ENCODE measurements at regions not wholly inside any gene's neighbourhood (a gene's known extent, or its start where the extent isn't known, plus 50 kb on each side); places are given as distances from the start of the nearest gene placed in this dataset.

DNA sequence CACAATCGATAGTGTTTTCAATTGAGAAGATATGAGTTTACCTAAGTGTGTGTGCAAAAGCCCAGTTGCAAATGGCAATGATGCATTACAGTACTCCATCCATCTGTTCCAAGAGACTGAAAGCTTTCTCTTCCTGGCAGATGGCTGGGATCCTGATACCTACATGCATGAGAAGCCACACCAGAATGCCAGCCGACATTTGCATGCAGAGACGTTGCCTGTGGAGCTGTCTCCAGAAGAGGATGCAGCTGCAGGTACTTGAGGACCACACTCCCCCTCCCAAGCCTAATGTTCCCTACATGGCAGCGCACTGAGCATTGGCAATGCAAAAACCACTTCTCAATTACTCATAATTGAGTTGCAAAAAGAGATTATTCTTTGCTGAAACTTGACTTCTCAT is 332.1 kb downstream of the WDR11 start:
- DNase-seq (ENCODE audit: low spot score) = no peak

DNA sequence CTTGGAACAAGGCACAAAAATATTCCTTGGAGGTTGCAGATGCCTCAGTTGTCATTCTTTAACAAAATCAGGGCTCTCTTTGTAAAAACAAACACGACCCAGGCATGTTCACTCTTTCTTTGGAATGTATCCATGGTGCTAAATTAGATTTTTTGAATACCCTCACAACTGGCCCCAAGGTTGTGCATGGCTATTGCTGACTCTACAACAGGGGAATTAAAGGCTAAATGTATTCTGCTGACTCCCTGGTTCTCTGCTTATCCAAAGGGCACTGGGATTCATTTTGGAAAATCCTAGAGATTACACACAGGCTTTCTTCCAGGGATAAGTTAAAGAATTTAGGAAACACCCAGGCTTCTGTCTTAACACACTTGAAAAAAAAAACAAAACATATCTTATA is 332.5 kb downstream of the WDR11 start:
- no peak for DNase-seq (ENCODE audit: low spot score)

DNA sequence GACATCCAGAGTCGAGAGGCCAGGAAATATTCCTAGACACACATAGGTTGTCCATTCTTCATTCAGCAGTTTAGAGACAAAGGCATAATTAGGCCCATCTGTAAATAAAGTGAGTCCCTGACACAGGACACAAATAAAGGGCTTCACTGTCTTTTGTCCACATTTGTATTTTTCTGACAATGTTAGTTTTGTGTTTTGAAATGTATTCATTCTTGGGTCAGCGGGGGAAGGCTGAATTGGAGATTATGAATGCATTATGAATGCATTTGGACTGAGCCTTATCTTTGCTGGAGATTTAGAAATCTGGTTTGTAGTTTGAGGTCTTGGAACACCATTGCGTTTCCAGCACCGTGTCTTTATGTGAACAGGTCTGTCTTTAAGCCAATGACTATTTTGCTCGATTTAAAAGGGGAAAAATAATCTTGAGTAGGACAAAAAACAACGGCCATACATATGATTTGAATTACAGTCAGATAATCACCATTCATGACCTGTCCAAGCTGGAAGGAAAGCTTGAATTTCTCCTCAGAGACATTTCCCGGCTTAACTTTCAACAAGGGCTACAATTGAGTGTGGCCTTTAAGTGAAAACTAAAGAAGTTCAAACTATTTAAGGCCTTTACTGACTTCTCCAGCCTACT is 334.8 kb downstream of the WDR11 start:
- DNase-seq (ENCODE audit: low spot score) = no peak

DNA sequence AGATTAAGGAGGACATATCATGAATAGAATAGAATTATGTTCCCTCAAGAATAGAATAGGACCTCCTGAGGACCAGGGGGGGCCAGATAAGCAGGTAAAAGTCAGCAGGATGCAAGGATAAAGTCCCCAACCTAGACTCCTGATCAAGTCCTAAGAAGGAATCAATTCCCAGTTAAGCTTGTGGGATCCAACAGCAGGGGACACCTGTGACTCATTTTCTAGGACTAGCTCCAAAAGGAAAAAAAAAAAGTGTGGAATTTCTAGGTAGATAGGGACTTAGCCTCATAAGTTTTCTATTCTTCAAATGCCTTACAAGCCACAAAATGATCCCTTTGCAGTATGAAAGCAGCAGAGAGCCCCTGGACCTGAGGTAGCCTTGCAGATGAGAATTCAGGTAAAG is 336.2 kb downstream of the WDR11 start:
- DNase-seq (ENCODE audit: low spot score) = no peak

DNA sequence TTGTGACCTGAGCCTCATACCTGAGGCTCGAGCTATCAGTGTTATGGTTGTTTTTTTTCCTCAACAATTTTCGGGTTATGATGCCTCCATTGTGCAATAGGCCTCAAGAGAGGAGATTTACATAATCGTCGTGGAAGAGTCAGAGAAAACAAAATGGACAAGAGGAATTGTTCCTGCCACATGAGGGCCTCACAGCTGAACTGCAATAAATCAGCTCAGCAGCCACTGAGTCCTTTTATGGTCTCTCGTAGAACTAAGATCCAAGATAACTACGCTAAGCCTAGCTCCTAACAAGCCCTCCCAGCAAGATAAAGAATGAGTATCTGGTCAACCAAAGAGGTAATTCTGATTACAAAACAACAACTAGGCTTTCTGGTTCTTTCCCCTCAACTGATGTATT is 336.8 kb downstream of the WDR11 start:
- DNase-seq (ENCODE audit: low spot score) = no peak

DNA sequence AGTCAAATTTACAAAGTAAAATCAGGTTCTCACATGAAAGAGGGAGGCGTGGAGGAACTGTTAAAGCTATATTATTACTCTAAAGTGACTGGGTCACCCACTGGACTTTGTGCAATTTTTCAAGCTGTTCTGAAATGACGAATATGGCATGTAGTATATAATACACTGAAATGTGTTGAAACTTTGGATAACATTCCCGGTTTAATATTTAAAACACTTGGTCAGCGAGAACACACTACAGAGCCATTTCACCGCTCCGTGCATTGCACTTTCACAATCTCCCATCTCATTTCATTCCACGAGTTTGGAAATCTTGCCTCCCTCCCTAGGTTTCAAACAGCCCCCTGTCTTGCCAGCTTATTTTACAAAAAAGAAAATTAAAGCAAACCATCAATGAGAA is 337.9 kb downstream of the WDR11 start:
- DNase-seq (ENCODE audit: low spot score) = no peak

DNA sequence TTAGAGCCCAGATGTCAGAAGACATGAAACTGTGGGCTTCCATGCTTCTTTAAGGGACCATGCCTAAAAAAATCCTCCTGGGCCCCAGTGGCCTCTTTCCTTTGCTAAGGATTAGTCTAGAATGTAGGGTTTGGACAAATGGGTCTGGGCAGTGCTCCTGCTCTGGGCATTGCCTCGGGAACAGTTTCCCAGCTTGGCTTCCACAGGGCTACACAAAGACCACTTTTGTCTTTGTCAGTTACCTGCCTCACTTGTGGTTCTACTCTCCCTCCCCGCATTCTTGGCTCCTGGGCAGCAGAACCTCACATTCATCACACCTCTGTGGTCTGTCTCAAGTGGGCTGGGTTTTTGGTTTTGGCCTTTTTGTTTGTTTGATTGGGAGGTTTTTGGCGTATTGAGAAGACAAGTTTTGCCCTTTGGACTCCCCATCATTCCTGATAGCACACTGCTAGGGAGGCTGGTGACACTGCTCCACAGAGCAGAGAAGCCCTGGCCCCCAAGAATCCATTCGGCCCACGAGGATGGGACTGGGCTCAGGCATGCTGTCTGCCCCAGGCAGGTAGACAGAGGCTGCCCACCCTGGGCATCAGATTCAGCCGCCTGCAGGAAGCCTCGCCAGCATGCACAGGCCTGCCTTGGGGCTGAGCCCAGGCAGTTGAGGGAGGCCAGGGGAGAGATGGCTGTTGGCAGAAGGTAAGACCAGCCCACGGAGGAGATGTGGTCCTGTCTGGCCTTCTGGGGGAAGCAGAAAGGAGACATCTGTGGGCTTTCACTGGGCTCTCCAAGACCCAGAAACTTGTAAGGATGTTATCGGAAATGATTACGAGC is 343.7 kb downstream of the WDR11 start:
- no peak for DNase-seq (ENCODE audit: low spot score)

DNA sequence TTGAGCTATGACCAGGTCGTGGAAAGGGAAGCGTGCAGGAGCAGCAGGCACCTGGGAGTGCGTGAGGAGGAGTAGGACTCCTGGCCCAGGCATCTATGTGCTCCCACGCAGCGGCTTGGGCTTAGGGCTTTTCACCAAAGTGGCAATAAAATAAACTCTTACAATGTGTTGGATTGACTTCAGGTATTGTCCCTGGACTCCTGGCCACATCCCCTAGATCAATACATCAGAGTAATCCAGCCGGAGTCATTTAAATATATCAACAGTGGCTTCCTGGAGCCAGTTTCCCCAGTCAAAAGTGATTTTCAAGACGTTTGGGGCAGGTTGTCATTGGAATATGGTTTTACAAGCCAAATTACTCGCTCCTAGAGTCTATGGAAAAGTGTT is 344.4 kb downstream of the WDR11 start:
- DNase-seq (ENCODE audit: low spot score) = no peak

DNA sequence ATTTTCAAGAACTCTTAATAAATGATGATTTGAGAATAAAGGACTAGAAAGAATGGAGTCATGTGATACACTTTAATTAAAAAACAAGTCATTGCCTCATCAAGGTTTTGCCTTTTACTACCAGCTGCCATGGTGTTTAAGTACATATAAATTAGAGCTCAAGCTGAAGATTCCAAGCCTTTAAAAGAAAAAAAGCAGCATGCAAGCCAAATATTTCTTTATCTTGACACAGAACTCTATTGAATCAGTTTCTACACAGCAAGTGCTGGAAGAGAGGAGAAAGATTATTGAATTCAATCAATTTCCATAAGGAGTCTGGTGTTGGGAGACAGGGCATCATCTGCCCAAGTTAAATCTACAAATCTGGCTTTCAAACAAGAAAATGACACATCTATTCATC is 347.9 kb downstream of the WDR11 start:
- DNase-seq (ENCODE audit: low spot score) = no peak

DNA sequence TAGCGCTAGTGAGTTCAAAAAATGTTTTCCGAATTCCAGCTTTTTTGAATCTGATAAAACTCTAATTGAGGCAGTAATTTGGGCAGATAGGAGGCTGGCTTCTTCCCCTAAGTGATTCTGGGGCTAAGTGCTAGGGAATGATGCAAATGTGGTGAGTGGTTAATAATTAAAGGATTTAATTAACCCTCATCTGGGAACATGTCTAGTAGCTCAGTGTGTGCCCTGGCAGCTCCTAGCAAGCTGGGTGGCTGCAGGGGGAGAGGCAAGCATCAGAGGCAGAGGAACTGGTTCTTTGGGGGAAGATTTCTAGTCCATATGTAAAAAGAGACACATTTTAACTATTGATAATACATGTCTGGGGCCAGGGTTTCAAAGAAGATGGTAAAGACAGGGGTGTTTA is 354.5 kb downstream of the WDR11 start:
- no peak for DNase-seq (ENCODE audit: low spot score)

DNA sequence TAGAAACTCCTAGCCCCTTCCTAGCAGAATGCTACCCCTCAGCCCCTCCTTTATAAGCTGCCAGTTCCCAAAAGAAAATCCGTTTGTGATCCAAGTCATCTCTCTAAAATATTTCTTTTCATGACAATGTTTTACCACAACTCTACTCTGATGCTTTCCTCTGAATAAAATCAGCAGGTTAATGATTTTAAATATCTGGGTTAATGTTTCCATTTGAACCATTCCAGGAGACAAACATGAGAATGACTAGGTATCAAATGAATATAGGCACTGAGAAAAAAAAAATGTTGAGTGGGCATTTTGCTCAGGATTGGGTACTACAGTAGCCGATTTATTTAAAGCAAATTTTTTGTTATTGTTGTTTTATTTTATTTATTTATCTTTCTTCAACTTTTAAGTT is 360.3 kb downstream of the WDR11 start:
- no peak for DNase-seq (ENCODE audit: low spot score)

DNA sequence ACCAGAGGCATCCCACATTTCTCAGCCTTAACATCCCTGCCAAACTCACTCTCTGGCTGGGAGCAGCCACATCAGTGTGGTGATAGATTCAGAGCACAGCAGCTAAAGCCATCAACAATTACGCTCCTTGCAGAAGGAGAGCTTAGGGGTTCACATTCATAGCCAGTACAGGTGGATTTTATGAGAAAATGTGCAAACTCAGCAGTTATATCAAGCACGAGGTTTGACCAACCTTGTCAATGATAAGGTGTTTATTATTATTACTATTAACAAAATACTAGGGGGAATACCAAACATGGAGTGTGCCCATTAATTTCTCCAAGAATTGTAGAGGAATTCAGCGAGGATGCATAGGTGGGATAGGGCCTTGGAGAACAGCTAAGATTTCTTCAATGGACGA is 362.3 kb downstream of the WDR11 start:
- no peak for DNase-seq (ENCODE audit: low spot score)

DNA sequence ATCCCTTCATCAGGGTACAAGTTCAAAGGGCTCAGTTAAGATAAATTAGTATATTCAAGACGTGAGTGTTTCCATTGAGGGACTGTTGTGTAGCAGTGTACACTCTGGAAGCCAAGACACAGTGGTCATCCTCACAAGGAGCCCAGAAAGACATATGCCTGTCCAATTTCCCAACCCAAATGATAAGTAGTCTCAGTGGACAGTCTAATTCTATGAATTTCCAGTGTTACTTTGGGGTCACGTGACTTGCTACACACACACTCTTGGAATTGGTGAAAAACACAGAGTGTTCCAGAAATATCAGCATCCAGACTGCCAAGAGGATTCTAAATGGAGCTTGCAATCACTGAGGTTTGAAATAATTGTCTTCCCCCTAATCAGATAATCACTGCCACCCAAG is 365.1 kb downstream of the WDR11 start:
- DNase-seq (ENCODE audit: low spot score) = no peak

DNA sequence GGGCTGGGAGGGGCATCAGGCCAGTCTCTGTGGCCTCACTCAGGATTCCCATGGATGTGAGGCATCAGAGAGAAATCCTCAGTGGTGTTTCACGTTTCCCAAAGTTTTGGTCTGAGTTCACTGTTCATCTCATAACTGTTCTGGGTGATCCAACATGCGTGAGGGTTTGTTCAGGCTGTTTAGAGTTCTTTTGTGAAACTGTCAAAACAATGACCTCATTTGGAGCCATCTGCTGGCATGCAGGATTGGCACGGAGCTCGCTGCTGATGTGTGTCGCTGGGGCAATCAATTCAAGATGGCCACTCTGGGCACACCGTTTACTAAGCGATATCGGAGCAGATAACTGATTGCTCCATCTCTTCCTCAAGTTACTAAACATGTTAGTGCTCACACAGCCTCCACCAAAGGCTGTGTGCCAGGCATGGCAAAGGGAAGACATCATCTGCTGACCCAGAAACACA is 365.6 kb downstream of the WDR11 start:
- no peak for DNase-seq (ENCODE audit: low spot score)

DNA sequence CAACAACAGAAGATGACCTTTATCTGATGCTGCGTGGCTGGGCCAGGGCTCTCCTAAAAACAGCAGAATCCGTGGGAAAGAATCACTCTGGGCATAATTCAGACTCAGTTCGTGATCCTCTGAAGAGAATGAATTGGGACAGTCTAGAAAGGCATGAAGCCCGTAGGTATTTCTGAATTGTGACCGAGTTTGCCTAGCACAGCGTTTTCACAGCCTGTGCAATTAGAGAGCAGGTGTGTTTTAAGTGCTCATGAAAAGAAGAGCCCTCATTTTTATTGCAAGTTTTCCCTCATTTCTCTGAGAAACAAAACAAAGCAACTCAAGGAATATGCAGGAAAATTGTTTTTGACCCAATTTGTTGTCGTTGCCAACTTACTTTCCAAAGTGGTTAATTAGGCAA is 366.2 kb downstream of the WDR11 start:
- DNase-seq (ENCODE audit: low spot score) = no peak

DNA sequence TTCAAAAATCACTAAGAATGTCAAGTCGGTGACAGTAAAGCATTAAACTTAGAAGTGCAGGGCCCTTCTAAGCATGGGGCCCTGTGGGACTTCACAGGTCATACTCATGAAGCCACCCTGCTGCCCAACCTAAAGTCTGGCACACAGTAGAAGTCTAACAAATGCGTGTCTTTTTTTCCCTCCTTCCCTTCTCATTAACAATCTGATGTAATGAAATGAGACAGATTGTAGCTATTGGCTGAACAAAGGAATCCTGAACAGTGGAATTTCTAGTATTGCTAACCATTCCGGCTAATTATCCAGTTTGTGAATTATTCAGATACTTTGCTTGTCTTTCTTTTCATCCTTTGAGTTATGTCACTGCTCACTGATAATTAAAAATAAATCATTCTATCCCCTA is 369.9 kb downstream of the WDR11 start:
- DNase-seq (ENCODE audit: low spot score) = no peak

DNA sequence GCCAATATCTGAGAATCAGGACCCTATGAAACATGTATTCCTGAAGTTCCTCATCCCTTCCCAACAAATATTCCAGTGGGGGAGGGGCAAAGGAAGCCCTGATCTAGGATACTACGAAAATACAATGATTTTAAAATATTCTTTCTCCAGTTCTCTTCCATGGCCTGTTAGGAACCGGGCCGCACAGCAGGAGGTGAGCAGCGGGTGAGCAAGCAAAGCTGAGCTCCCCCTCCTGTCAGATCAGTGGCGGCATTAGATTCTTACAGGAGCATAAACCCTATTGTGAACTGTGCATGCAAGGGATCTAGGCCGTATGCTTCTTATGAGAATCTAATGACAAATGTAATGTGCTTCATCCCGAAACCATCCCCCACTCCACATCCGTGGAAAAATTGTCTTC is 370.8 kb downstream of the WDR11 start:
- no peak for DNase-seq (ENCODE audit: low spot score)

DNA sequence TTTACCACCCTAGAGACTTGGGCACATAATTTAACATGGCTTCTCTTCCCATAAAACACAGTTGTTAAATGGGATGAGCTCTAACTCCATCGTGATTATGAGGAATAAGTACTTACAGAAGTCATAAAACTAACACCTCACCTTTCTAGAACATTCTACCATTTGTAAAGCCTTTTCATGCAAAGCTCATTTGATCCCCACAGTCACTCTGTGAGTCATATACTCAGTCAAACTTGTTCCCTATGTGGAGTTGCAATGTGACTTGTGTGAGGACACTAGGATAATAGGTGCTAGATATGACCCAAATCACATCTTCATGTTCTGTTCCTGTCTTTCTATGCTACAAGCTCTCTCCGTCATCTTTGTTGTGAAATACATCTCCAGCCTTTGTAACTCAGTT is 371.7 kb downstream of the WDR11 start:
- DNase-seq (ENCODE audit: low spot score) = no peak

DNA sequence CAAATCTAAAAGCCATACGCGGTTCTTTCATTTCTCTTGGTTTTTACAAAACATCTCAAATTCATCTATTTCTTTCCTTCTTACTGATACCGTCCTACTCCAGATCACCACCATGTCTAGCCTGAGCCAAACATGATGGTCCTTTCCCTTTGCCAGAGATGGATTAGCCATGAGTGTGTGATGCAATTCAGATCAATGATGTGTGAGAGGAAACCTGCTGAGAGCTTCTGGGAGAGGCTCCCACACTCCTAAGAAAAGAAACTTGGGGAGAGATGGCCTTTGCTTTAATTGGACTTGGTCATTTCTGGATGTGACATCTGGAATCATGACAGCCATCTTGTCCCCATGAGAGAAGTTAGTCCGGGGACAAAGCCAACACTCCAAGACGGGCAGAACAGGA is 367.2 kb downstream of the FGFR2 start:
- DNase-seq (ENCODE audit: low spot score) = no peak

DNA sequence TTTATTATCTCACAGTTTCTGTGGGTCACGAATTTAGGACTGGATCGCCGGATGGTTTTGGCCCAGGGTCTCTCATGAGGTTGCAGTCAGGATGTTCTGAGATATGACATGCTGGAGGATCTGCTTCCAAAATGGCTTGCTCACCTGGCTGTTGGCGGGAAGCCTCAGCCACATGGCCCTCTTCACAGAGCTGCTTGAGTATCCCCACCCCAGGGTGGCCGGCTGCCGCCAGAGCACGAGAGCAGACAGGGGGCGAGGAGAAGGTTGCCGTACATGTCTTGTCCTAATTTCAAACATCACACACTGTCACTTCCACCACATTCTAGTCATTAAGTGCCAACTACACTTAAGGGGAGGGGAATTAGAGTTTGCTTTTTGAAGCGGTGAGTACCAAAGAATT is 365.8 kb downstream of the FGFR2 start:
- DNase-seq (ENCODE audit: low spot score) = no peak

DNA sequence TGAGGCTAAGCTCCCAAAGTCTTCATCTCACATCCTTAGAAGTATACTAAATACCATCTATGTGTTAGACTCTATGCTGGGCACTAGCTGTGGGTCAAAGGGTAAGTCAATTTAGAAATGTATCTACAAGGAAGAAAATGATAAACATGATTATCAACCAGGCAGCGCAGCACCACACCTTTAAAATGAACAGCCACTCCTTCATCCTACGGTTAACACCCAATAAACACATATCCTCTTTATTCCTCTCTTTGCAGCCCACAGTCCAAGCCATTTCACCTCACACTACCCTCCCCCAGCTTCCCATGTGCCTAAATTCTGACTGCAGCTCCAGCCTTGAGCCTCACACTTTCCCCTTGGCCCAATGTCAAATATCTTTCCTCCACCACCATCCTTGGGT is 362.6 kb downstream of the FGFR2 start:
- DNase-seq (ENCODE audit: low spot score) = no peak

DNA sequence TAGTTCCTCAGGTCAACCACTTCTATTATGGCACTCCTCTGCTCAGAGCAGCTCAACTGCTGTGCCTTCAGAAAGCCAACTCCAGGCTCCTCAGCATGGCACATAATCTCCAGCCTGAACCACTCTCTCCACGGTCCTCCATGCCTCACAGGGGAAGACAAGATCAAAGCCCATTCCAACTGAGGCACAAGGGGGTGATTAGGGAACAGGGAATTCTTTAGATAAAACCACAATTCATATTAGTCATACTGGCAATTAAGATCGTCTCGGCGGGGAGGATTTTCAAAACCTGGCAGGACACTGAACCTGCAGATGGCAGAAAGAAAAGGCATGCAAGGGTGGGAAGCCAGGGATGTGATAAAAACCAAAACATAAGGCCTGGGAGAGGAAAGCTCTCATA is 361.6 kb downstream of the FGFR2 start:
- no peak for DNase-seq (ENCODE audit: low spot score)

DNA sequence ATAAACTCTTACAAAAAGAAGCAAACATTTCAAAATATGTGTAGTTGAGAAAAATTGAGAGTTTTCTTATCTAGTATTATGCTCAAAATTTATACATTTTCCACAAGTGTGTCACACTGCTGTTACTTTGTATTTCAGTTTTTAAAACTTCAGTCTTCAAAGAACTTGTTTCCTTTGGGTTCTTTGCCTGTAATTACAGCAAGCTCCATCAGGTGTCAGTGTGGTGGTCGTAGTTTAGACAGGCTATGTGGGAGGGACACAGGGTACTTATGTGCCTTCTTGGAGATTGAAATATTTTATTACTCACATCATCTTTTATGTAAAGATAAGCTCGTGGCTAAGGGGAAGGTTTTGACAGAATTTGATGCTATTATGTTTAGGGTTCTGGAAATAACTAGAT is 360.5 kb downstream of the FGFR2 start:
- no peak for DNase-seq (ENCODE audit: low spot score)

DNA sequence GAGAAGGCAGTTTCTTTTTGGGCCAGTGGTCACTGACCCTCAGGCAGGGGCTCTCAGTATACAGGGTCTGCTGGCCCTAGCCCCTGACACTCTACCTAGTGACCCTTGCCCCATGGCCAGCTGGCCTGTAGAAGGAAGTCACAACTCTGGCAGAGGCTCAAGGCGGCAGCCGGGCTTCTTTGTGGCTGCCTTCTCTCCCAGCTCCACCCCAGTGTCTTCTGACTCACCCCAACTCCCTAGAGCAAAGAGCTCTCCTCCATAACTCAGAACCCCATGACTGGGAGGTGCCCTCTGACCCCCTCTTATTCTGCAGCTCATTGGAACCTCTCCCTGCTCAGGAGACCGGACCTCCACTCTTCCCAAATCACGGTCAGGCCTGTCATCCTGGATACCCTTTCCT is 358.2 kb downstream of the FGFR2 start:
- peak; percentile 1 for DNase-seq (ENCODE audit: low spot score)

Measured in RKO (cell line).